H1 (cell line): ENCODE measurements at regions not wholly inside any gene's neighbourhood (a gene's known extent, or its start where the extent isn't known, plus 50 kb on each side); places are given as distances from the start of the nearest gene placed in this dataset.

Source experiments
- CTCF ChIA-PET: fragments of 300-600 bp; sonication (Branson Sonifier 250); formaldehyde crosslinking; loops from one replicate; lab custom pipeline; 2021; ENCODE audit not compliant: partially characterized antibody; lab: Charles Lee
- POLR2A ChIA-PET: fragments of 300-600 bp; sonication (Branson Sonifier 250); formaldehyde crosslinking; loops from one replicate; lab custom pipeline; 2021; ENCODE audit warnings: inconsistent platforms; ENCODE audit not compliant: partially characterized antibody; lab: Charles Lee
- DNase-seq, 2 experiments: peaks; one replicate each; pipeline versions ENCODE4 v3.0.0 to v3.0.0-alpha.2; 2010 to 2022; ENCODE audit warnings: low spot score in 2 of 2, low read depth in 1 of 2, mixed read lengths in 1 of 2
- FAIRE-seq: peaks from 2 replicates; lab custom pipeline; 2011; peaks lifted over from hg19 to GRCh38; lab: Jason Lieb, UNC
- H2AFZ ChIP-seq: 2 replicates; pipeline ENCODE4 v1.8.1; 2012; ENCODE audit warnings: low read length, inconsistent platforms
- H2AK5ac ChIP-seq: 2 replicates; pipeline ENCODE4 v1.6.1; 2013; ENCODE audit warnings: low read depth, low read length
- H2BK120ac ChIP-seq: replicated peaks from 2 replicates; pipeline ENCODE3; 2013; ENCODE audit warnings: low read depth, low read length, inconsistent platforms
- H2BK12ac ChIP-seq: 2 replicates; pipeline ENCODE4 v1.6.1; 2013; ENCODE audit warnings: low read depth, low read length
- H2BK15ac ChIP-seq: 2 replicates; pipeline ENCODE4 v1.6.1; 2013; ENCODE audit warnings: low read length
- H2BK20ac ChIP-seq: 2 replicates; pipeline ENCODE4 v1.6.1; 2013; ENCODE audit warnings: low read length
- H2BK5ac ChIP-seq: 2 replicates; pipeline ENCODE4 v1.6.1; 2013; ENCODE audit warnings: low read depth, low read length
- H3K14ac ChIP-seq: 2 replicates; pipeline ENCODE4 v1.6.1; 2013; ENCODE audit warnings: inconsistent platforms; ENCODE audit not compliant: insufficient read length
- H3K18ac ChIP-seq: 2 replicates; pipeline ENCODE4 v1.6.1; 2013; ENCODE audit warnings: low read length; ENCODE audit errors: extremely low read depth
- H3K23ac ChIP-seq: 2 replicates; pipeline ENCODE4 v1.6.1; 2013; ENCODE audit warnings: inconsistent platforms; ENCODE audit not compliant: insufficient read length
- H3K23me2 ChIP-seq: 2 replicates; pipeline ENCODE4 v1.6.1; 2013; ENCODE audit warnings: low read depth, low read length
- H3K27ac ChIP-seq: 2 replicates; pipeline ENCODE4 v1.6.1; 2011; ENCODE audit warnings: low read depth, low read length, inconsistent platforms
- H3K27me3 ChIP-seq, 4 experiments: replicated peaks in 1 of 4; 1 replicate in 1 of 4; 2 replicates in 3 of 4; pipeline versions ENCODE4 v1.6.1 to v1.8.1; 2011 to 2013; ENCODE audit warnings: low read length in 3 of 4, mild to moderate bottlenecking in 3 of 4, inconsistent platforms in 2 of 4, mixed read lengths in 2 of 4, moderate library complexity in 1 of 4; ENCODE audit not compliant: control insufficient read depth in 3 of 4, insufficient read depth in 3 of 4; ENCODE audit errors: extremely low read depth in 1 of 4
- H3K36me3 ChIP-seq, 4 experiments: 2 replicates each; pipeline versions ENCODE4 v1.6.1 to v1.8.1; 2011 to 2013; ENCODE audit warnings: mild to moderate bottlenecking in 4 of 4, low read length in 3 of 4, moderate library complexity in 2 of 4, control low read depth in 1 of 4, inconsistent platforms in 1 of 4; ENCODE audit not compliant: insufficient read depth in 4 of 4, control insufficient read depth in 2 of 4
- H3K4ac ChIP-seq: replicated peaks from 2 replicates; pipeline ENCODE3; 2013; ENCODE audit warnings: low read length, low read depth, mixed read lengths, inconsistent platforms; ENCODE audit not compliant: insufficient read length
- H3K4me1 ChIP-seq, 4 experiments: replicated peaks in 1 of 4; 1 replicate in 1 of 4; 2 replicates in 3 of 4; pipeline versions ENCODE4 v1.6.1 to v1.8.1; 2011 to 2013; ENCODE audit warnings: low read length in 3 of 4, inconsistent platforms in 2 of 4, mixed read lengths in 1 of 4; ENCODE audit not compliant: insufficient read depth in 4 of 4, control insufficient read depth in 3 of 4
- H3K4me2 ChIP-seq, 2 experiments: 2 replicates each; pipeline versions ENCODE4 v1.6.1 to v1.8.1; 2011 to 2013; ENCODE audit warnings: low read depth in 2 of 2, low read length in 2 of 2, control low read depth in 1 of 2, inconsistent platforms in 1 of 2, mild to moderate bottlenecking in 1 of 2; ENCODE audit not compliant: insufficient read depth in 1 of 2
- H3K4me3 ChIP-seq, 4 experiments: fragments of 200-600, 300-600 bp in 1 of 4; sonication (generic), shearing (Covaris generic), sonication (Bioruptor Twin) in 1 of 4; 2 replicates each; pipeline versions ENCODE4 v1.5.1 to v1.8.1; 2011 to 2016; ENCODE audit warnings: low read length in 4 of 4, low read depth in 3 of 4, control low read depth in 2 of 4, inconsistent platforms in 2 of 4, mild to moderate bottlenecking in 2 of 4, mixed read lengths in 1 of 4, moderate library complexity in 1 of 4; ENCODE audit not compliant: insufficient read depth in 2 of 4; ENCODE audit errors: extremely low read depth in 1 of 4
- H3K56ac ChIP-seq: replicated peaks from 2 replicates; pipeline ENCODE3; 2013; ENCODE audit warnings: low read depth, mild to moderate bottlenecking, mixed read lengths, low read length, inconsistent platforms; ENCODE audit not compliant: insufficient read length
- H3K79me1 ChIP-seq: 2 replicates; pipeline ENCODE4 v1.6.1; 2013; ENCODE audit warnings: low read depth, low read length, control low read depth
- H3K79me2 ChIP-seq, 2 experiments: 2 replicates each; pipeline versions ENCODE4 v1.6.1 to v1.8.1; 2012 to 2013; ENCODE audit warnings: low read length in 2 of 2, mild to moderate bottlenecking in 2 of 2, inconsistent platforms in 1 of 2; ENCODE audit not compliant: insufficient read depth in 2 of 2, control insufficient read depth in 1 of 2
- H3K9ac ChIP-seq, 4 experiments: replicated peaks in 1 of 4; 1 replicate in 1 of 4; 2 replicates in 3 of 4; pipeline versions ENCODE4 v1.6.1 to v1.8.1; 2011 to 2013; ENCODE audit warnings: low read depth in 3 of 4, low read length in 3 of 4, control low read depth in 2 of 4, mild to moderate bottlenecking in 2 of 4, moderate library complexity in 2 of 4, inconsistent platforms in 1 of 4; ENCODE audit errors: extremely low read depth in 1 of 4
- H3K9me3 ChIP-seq, 2 experiments: 2 replicates each; pipeline versions ENCODE4 v1.6.1 to v1.8.1; 2012 to 2013; ENCODE audit warnings: mild to moderate bottlenecking in 2 of 2, moderate library complexity in 2 of 2, control low read depth in 1 of 2, inconsistent platforms in 1 of 2, low read depth in 1 of 2, low read length in 1 of 2, mixed read lengths in 1 of 2; ENCODE audit not compliant: insufficient read depth in 2 of 2
- H4K20me1 ChIP-seq, 2 experiments: replicated peaks in 1 of 2; 2 replicates each; pipeline versions ENCODE3 to v1.8.1; 2011 to 2013; ENCODE audit warnings: inconsistent platforms in 2 of 2, low read length in 2 of 2, mild to moderate bottlenecking in 1 of 2; ENCODE audit not compliant: insufficient read depth in 2 of 2, control insufficient read depth in 1 of 2
- H4K5ac ChIP-seq: 2 replicates; pipeline ENCODE4 v1.6.1; 2013; ENCODE audit warnings: low read length, low read depth, mixed read lengths, inconsistent platforms; ENCODE audit not compliant: insufficient read length
- H4K8ac ChIP-seq: 2 replicates; pipeline ENCODE4 v1.8.0; 2013; ENCODE audit warnings: mild to moderate bottlenecking, moderate library complexity, low read length, inconsistent platforms; ENCODE audit not compliant: insufficient read depth; ENCODE audit errors: extremely low read depth
- H4K91ac ChIP-seq: replicated peaks from 2 replicates; pipeline ENCODE3; 2013; ENCODE audit warnings: low read length, mixed read lengths, inconsistent platforms; ENCODE audit not compliant: insufficient read length
- CEBPB ChIP-seq: IDR thresholded peaks from 2 replicates; pipeline ENCODE4 v1.6.1; 2012; ENCODE audit warnings: low read depth, low read length
- TAF7 ChIP-seq: optimal IDR thresholded peaks from 2 replicates; pipeline ENCODE3; 2011; ENCODE audit warnings: low read depth, mild to moderate bottlenecking, inconsistent platforms, low read length, moderate library complexity, borderline replicate concordance
- WGBS, 2 experiments: shearing (Covaris generic) in 1 of 2; methylation state at CpG; one replicate each; pipeline versions ENCODE4 v1.1.6 to v1.1.7; 2013 to 2015; ENCODE audit warnings: low lambda C conversion rate in 2 of 2, mixed read lengths in 2 of 2, inconsistent platforms in 1 of 2, low coverage in 1 of 2, missing lambda C conversion rate in 1 of 2; ENCODE audit not compliant: insufficient replicate concordance in 2 of 2, insufficient coverage in 1 of 2, insufficient read length in 1 of 2; ENCODE audit errors: extremely low coverage in 1 of 2, missing lambda C conversion rate in 1 of 2; 5-methylcytosine and 5-hydroxymethylcytosine counted together

DNA sequence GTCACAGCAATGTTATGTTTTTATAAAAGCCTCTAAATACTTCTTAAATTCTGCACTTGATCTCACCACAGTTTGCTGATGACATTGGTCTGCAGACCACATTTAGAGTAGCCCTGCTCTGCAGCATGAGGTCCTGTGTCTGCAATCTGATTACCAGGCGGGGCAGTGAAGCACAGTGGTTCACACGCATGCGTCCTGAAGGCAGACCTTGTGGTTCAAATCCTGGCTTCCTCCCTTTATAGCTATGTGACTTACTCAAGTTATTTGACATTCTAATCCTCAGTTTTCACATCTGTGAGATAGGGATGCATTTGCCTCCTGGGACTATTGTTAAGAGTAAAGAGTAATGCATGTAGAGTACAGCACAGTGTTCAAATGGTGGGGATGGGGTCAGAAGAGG, 50.3 kb downstream of the BMAL2 start:
- no peaks in the 10 kb centered on the region for H3K79me2 ChIP-seq
- H4K5ac ChIP-seq, result no peak overlapping the region
- no peaks in the 10 kb centered on the region for H3K27me3 ChIP-seq
- no peak overlapping the region for H3K27ac ChIP-seq
- no peak overlapping the region for H3K18ac ChIP-seq
- DNase-seq (no peak), FAIRE-seq (no peak)
- H3K23ac ChIP-seq, result no peak overlapping the region
- no peak overlapping the region for H2BK15ac ChIP-seq
- H2BK120ac ChIP-seq, result no peak overlapping the region
- H4K8ac ChIP-seq, result no peak overlapping the region
- no peak overlapping the region for H3K4ac ChIP-seq
- H2BK20ac ChIP-seq, result no peak overlapping the region
- H3K4me1 ChIP-seq, result no peaks in the 10 kb centered on the region
- no peak overlapping the region for H3K56ac ChIP-seq
- ChIA-PET CTCF (interaction anchor here (0.9 to 4.5 kb wide), 3 partner anchors 13 to 40 kb away, joined by 3 to 27 read pairs (median 5); no protein-coding TSS in a partner anchor), POLR2A (interaction anchor here (0.5 kb wide), 1 partner anchor 38 kb away, joined by 3 read pairs; no protein-coding TSS in a partner anchor)
- no peak overlapping the region for H2AK5ac ChIP-seq
- no peaks in the 10 kb centered on the region; the same call in 1 of the 2 replicates for H3K79me1 ChIP-seq
- WGBS, 2 experiments, result 97% methylated on average over 3 of the region's 3 CpGs; no CpG with 5 or more reads in 1 of the 2 experiments
- no peak overlapping the region for H3K9ac ChIP-seq
- H3K14ac ChIP-seq, result no peak overlapping the region
- H3K4me3 ChIP-seq, result no peak overlapping the region
- TF ChIP-seq CEBPB (no peak), TAF7 (no peak)
- no peak overlapping the region for H2AFZ ChIP-seq
- H3K23me2 ChIP-seq, result no peaks in the 10 kb centered on the region
- no peaks in the 10 kb centered on the region for H4K20me1 ChIP-seq
- H3K36me3 ChIP-seq, result peaks cover 0 to 5% (median 0%) of the 10 kb centered on the region in 4 experiments; a peak in 3 of 8 replicates
- H3K9me3 ChIP-seq, result no peaks in the 10 kb centered on the region
- H2BK12ac ChIP-seq, result no peak overlapping the region
- no peak overlapping the region for H4K91ac ChIP-seq
- H3K4me2 ChIP-seq, result no peak overlapping the region
- H2BK5ac ChIP-seq, result no peak overlapping the region
